K562 (cell line): ENCODE measurements at regions not wholly inside any gene's neighbourhood (a gene's known extent, or its start where the extent isn't known, plus 50 kb on each side); places are given as distances from the start of the nearest gene placed in this dataset.

Source experiments
- ATAC-seq: fragments of 200-7000 bp; cut with Tn5 transposase; 3 replicates; pipeline ENCODE4 v1.9.1; 2020; ENCODE audit warnings: moderate library complexity
- BruUV-seq: library from RNA; stranded (reverse); fragments of 400-500 nt; replicated peaks from 2 replicates; lab custom pipeline; 2021; lab: Mats Ljungman, UMichigan
- CTCF ChIA-PET: fragments of 300-600 bp; formaldehyde crosslinking; extraction: SDS; loops from one replicate; lab custom pipeline; 2021; ENCODE audit warnings: low intra/inter-chr PET ratio; lab: Yijun Ruan, JAX
- POLR2A ChIA-PET: fragments of 300-600, 350-650 bp; sonication (Branson Sonifier 250); formaldehyde crosslinking; extraction: SDS; loops from one replicate; lab custom pipeline; 2021; ENCODE audit warnings: antibody characterized with exemption, inconsistent platforms; lab: Yijun Ruan, JAX
- DNase-seq, 4 experiments: peaks; one replicate each; pipeline versions ENCODE4 v3.0.0 to v3.0.0-alpha.2; 2011 to 2018; ENCODE audit warnings: low spot score in 3 of 4, mixed read lengths in 3 of 4; ENCODE audit errors: extremely low read depth in 1 of 4
- FAIRE-seq: peaks from 2 replicates; lab custom pipeline; 2011; peaks lifted over from hg19 to GRCh38; lab: Jason Lieb, UNC
- H2AFZ ChIP-seq: 2 replicates; pipeline ENCODE4 v1.6.0; 2011; ENCODE audit warnings: low read depth, low read length, control low read depth, inconsistent platforms
- H3K27ac ChIP-seq: fragments of 200-600 bp; 3 replicates; pipeline ENCODE4 v1.8.0; 2011; ENCODE audit warnings: low read depth, mild to moderate bottlenecking, control low read depth, inconsistent platforms, low read length, moderate library complexity, mixed read lengths; ENCODE audit errors: extremely low read depth
- H3K27me3 ChIP-seq, 2 experiments: fragments of 300-600 bp in 1 of 2; 2 replicates in 1 of 2; 3 replicates in 1 of 2; pipeline versions ENCODE4 v1.6.0 to v1.8.0; 2011; ENCODE audit warnings: inconsistent platforms in 2 of 2, low read length in 2 of 2, mild to moderate bottlenecking in 1 of 2, mixed read lengths in 1 of 2, moderate library complexity in 1 of 2; ENCODE audit not compliant: control insufficient read depth in 2 of 2, insufficient read depth in 2 of 2
- H3K36me3 ChIP-seq: fragments of 300-600 bp; 3 replicates; pipeline ENCODE4 v1.8.0; 2011; ENCODE audit warnings: mild to moderate bottlenecking, low read length, inconsistent platforms; ENCODE audit not compliant: control insufficient read depth, insufficient read depth
- H3K4me1 ChIP-seq, 2 experiments: fragments of 200-600 bp in 1 of 2; replicated peaks in 1 of 2; 2 replicates in 1 of 2; 3 replicates in 1 of 2; pipeline versions ENCODE4 v1.5.1 to v1.8.0; 2011; ENCODE audit warnings: inconsistent platforms in 2 of 2, low read length in 2 of 2, mild to moderate bottlenecking in 1 of 2, mixed read lengths in 1 of 2, moderate library complexity in 1 of 2; ENCODE audit not compliant: control insufficient read depth in 2 of 2, insufficient read depth in 2 of 2
- H3K4me2 ChIP-seq: 2 replicates; pipeline ENCODE4 v1.6.1; 2011; ENCODE audit warnings: low read length, control low read depth, inconsistent platforms, mixed read lengths; ENCODE audit not compliant: insufficient read depth
- H3K4me3 ChIP-seq: fragments of 200-600 bp; sonication (generic), shearing (Covaris generic); 2 replicates; pipeline ENCODE4 v1.5.1; 2016; ENCODE audit warnings: control low read depth, inconsistent platforms
- H3K79me2 ChIP-seq: fragments of 200-600 bp; 3 replicates; pipeline ENCODE4 v1.8.0; 2011; ENCODE audit warnings: low read length, inconsistent platforms; ENCODE audit not compliant: control insufficient read depth, insufficient read depth
- H3K9ac ChIP-seq, 2 experiments: 2 replicates each; pipeline versions ENCODE4 v1.6.0 to v1.6.1; 2011; ENCODE audit warnings: low read depth in 2 of 2, low read length in 2 of 2, control low read depth in 1 of 2, inconsistent platforms in 1 of 2, mild to moderate bottlenecking in 1 of 2, mixed read lengths in 1 of 2; ENCODE audit not compliant: insufficient read depth in 1 of 2
- H3K9me1 ChIP-seq: one replicate; pipeline ENCODE4 v1.6.0; 2011; ENCODE audit warnings: inconsistent platforms, mild to moderate bottlenecking, low read length, moderate library complexity; ENCODE audit not compliant: control insufficient read depth, insufficient read depth
- H3K9me3 ChIP-seq: replicated peaks from 2 replicates; pipeline ENCODE4 v1.5.1; 2011; ENCODE audit warnings: low read depth, low read length, inconsistent platforms; ENCODE audit not compliant: control insufficient read depth, insufficient read depth
- H4K20me1 ChIP-seq: replicated peaks from 2 replicates; pipeline ENCODE4 v1.6.1; 2011; ENCODE audit warnings: low read length, inconsistent platforms, mixed read lengths; ENCODE audit not compliant: control insufficient read depth, insufficient read depth
- CHD4 ChIP-seq: fragments of 200-600 bp; sonication (generic); IDR thresholded peaks from 3 replicates; pipeline ENCODE4 v1.6.1; 2012; ENCODE audit warnings: low read depth, mild to moderate bottlenecking, mixed read lengths, low read length, inconsistent platforms; ENCODE audit not compliant: insufficient read depth, insufficient replicate concordance, poor library complexity, severe bottlenecking
- GATAD2B ChIP-seq: fragments of 450-650 bp; IDR thresholded peaks from 2 replicates; pipeline ENCODE4 v1.6.1; 2017; ENCODE audit warnings: mild to moderate bottlenecking, borderline replicate concordance
- PCBP1 ChIP-seq: fragments of 200-400 bp; formaldehyde crosslinking; IDR thresholded peaks from 2 replicates; pipeline ENCODE4 v1.6.1; 2018; ENCODE audit warnings: mild to moderate bottlenecking, low read depth, low read length; ENCODE audit not compliant: poor library complexity, severe bottlenecking
- SRSF9 ChIP-seq: fragments of 200-400 bp; formaldehyde crosslinking; IDR thresholded peaks from 2 replicates; pipeline ENCODE4 v1.6.1; 2017; ENCODE audit warnings: low read depth, low read length, borderline replicate concordance
- ZBED1 ChIP-seq: IDR thresholded peaks from 2 replicates; pipeline ENCODE4 v1.6.1; 2014
- WGBS: fragments of 100-300 bp; shearing (Covaris generic); methylation state at CpG from one replicate; pipeline ENCODE4 v1.1.6; 2016; ENCODE audit warnings: low coverage, mixed read lengths; ENCODE audit not compliant: insufficient coverage; ENCODE audit errors: missing lambda C conversion rate; 5-methylcytosine and 5-hydroxymethylcytosine counted together
- in situ Hi-C: fragments of 300-500 bp; cut with MboI; formaldehyde crosslinking; loops from 4 replicates; pipeline ENCODE4 v1.15.0; 2018; ENCODE audit warnings: inconsistent platforms, mixed read lengths
- intact Hi-C: fragments of 100-400 bp; cut with micrococcal nuclease; formaldehyde crosslinking; loops from 2 replicates; pipeline ENCODE4 v1.14.2; 2022
- TF ChIP-seq, protein P1 (sequence below): fragments of 450-650 bp; IDR thresholded peaks from 2 replicates; pipeline ENCODE4 v1.6.1; 2017; ENCODE audit warnings: antibody characterized with exemption, mild to moderate bottlenecking
- TF ChIP-seq, protein P2 (sequence below): fragments of 450-650 bp; IDR thresholded peaks from 2 replicates; pipeline ENCODE4 v1.6.1; 2016; ENCODE audit warnings: mild to moderate bottlenecking
- TF ChIP-seq, protein P3 (sequence below), 2 experiments: fragments of 450-650 bp; IDR thresholded peaks; 2 replicates each; pipeline ENCODE4 v1.6.1; 2016
- TF ChIP-seq, protein P4 (sequence below): sonication (generic); formaldehyde crosslinking; IDR thresholded peaks from 2 replicates; pipeline ENCODE4 v1.8.0; 2022; ENCODE audit warnings: mild to moderate bottlenecking, missing genetic modification reagents, borderline replicate concordance

DNA sequence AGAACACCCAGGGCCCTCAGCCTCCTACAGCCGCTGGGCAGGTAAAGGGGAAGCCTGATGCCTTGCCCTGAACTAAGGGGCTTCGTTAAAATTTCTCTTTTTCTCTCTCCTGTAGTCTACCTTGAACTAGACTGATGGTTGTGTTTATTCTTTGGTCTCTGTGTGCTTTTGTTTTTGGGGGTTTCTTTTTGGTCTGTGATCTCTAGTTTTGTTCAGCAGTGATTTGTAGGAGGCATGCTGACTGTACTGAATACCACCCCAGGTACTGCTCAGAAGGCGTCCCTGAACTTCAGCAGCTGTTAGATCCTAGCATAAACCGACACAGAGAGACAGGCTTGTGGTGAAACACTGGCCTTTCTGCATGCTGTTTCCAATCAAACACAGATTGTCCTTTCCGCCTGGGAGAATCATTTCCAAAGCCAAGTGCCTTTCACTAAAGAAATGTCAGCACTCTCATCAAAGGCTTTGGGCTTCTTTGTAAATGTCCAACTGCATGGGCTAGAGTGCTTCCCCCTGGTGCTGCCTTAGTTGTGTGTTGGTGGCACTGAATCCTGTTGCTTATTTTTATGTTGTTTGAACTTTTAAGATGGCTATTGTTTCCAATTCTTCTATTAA, 364.7 kb upstream of the SASH1 start (continued):
- TF ChIP-seq CHD4, result no peak

DNA sequence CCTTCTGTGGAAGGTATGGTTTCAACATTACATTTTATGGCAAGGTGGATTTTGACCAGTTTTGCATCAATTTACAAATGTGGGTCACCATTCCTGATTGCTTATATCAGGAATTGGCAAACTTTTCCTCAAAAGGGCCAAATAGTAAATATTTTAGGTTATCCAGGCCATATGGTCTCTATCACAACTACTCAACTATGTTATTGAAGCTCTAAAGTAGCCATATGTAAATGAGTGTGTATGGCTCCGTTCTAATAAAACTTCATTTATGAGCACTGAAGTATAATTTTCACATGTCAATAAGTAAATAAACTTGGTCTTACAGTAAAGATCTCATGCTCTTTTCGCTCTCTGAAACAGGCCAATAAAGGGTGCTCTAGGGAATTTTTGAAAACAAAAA, 362.7 kb upstream of the SASH1 start:
- Histone ChIP-seq H3K27ac (no peak overlapping the region), H3K79me2 (no peaks in the 10 kb centered on the region), H3K4me1 (no peaks in the 10 kb centered on the region), H3K9me3 (no peaks in the 10 kb centered on the region), H3K9ac (no peak overlapping the region), H2AFZ (no peak overlapping the region), H3K4me2 (no peak overlapping the region), H3K9me1 (no peaks in the 10 kb centered on the region), H3K4me3 (no peak overlapping the region), H3K27me3 (peaks cover under 1 to 2% of the 10 kb centered on the region in 2 experiments; a peak in 3 of 5 replicates), H4K20me1 (peaks cover 4% of the 10 kb centered on the region; the same call in 1 of the 2 replicates), H3K36me3 (no peaks in the 10 kb centered on the region)
- 17% methylated on average over 2 of the region's 2 CpGs for WGBS
- POLR2A ChIA-PET, result interaction anchor here (0.7 to 1.0 kb wide), 2 partner anchors 9 to 122 kb away, joined by 4 read pairs; no protein-coding TSS in a partner anchor
- BruUV-seq, result no TSS peak
- CTCF ChIA-PET, result no interaction called here
- ATAC-seq (no peak), DNase-seq (no peak), FAIRE-seq (no peak)
- intact Hi-C loops (loop anchor here (10.0 kb wide), 2 partner anchors 195 to 235 kb away; no protein-coding TSS in a partner anchor), in situ Hi-C loops (no loop called here)
- TF ChIP-seq, protein P1, sequence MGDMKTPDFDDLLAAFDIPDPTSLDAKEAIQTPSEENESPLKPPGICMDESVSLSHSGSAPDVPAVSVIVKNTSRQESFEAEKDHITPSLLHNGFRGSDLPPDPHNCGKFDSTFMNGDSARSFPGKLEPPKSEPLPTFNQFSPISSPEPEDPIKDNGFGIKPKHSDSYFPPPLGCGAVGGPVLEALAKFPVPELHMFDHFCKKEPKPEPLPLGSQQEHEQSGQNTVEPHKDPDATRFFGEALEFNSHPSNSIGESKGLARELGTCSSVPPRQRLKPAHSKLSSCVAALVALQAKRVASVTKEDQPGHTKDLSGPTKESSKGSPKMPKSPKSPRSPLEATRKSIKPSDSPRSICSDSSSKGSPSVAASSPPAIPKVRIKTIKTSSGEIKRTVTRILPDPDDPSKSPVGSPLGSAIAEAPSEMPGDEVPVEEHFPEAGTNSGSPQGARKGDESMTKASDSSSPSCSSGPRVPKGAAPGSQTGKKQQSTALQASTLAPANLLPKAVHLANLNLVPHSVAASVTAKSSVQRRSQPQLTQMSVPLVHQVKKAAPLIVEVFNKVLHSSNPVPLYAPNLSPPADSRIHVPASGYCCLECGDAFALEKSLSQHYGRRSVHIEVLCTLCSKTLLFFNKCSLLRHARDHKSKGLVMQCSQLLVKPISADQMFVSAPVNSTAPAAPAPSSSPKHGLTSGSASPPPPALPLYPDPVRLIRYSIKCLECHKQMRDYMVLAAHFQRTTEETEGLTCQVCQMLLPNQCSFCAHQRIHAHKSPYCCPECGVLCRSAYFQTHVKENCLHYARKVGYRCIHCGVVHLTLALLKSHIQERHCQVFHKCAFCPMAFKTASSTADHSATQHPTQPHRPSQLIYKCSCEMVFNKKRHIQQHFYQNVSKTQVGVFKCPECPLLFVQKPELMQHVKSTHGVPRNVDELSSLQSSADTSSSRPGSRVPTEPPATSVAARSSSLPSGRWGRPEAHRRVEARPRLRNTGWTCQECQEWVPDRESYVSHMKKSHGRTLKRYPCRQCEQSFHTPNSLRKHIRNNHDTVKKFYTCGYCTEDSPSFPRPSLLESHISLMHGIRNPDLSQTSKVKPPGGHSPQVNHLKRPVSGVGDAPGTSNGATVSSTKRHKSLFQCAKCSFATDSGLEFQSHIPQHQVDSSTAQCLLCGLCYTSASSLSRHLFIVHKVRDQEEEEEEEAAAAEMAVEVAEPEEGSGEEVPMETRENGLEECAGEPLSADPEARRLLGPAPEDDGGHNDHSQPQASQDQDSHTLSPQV, result no peak
- TF ChIP-seq PCBP1 (no peak), SRSF9 (no peak), ZBED1 (no peak), GATAD2B (no peak)
- TF ChIP-seq, protein P2, sequence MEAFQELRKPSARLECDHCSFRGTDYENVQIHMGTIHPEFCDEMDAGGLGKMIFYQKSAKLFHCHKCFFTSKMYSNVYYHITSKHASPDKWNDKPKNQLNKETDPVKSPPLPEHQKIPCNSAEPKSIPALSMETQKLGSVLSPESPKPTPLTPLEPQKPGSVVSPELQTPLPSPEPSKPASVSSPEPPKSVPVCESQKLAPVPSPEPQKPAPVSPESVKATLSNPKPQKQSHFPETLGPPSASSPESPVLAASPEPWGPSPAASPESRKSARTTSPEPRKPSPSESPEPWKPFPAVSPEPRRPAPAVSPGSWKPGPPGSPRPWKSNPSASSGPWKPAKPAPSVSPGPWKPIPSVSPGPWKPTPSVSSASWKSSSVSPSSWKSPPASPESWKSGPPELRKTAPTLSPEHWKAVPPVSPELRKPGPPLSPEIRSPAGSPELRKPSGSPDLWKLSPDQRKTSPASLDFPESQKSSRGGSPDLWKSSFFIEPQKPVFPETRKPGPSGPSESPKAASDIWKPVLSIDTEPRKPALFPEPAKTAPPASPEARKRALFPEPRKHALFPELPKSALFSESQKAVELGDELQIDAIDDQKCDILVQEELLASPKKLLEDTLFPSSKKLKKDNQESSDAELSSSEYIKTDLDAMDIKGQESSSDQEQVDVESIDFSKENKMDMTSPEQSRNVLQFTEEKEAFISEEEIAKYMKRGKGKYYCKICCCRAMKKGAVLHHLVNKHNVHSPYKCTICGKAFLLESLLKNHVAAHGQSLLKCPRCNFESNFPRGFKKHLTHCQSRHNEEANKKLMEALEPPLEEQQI, result no peak
- TF ChIP-seq, protein P3, sequence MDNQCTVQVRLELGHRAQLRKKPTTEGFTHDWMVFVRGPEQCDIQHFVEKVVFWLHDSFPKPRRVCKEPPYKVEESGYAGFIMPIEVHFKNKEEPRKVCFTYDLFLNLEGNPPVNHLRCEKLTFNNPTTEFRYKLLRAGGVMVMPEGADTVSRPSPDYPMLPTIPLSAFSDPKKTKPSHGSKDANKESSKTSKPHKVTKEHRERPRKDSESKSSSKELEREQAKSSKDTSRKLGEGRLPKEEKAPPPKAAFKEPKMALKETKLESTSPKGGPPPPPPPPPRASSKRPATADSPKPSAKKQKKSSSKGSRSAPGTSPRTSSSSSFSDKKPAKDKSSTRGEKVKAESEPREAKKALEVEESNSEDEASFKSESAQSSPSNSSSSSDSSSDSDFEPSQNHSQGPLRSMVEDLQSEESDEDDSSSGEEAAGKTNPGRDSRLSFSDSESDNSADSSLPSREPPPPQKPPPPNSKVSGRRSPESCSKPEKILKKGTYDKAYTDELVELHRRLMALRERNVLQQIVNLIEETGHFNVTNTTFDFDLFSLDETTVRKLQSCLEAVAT (IDR thresholded peaks at IDR 0.05), result no peak
- TF ChIP-seq, protein P4, sequence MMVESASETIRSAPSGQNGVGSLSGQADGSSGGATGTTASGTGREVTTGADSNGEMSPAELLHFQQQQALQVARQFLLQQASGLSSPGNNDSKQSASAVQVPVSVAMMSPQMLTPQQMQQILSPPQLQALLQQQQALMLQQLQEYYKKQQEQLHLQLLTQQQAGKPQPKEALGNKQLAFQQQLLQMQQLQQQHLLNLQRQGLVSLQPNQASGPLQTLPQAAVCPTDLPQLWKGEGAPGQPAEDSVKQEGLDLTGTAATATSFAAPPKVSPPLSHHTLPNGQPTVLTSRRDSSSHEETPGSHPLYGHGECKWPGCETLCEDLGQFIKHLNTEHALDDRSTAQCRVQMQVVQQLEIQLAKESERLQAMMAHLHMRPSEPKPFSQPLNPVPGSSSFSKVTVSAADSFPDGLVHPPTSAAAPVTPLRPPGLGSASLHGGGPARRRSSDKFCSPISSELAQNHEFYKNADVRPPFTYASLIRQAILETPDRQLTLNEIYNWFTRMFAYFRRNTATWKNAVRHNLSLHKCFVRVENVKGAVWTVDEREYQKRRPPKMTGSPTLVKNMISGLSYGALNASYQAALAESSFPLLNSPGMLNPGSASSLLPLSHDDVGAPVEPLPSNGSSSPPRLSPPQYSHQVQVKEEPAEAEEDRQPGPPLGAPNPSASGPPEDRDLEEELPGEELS (CRISPR knock-in tag), result no peak
